Mucosa of descending colon (tissue), 3 donors: ENCODE measurements at regions not wholly inside any gene's neighbourhood (a gene's known extent, or its start where the extent isn't known, plus 50 kb on each side); places are given as distances from the start of the nearest gene placed in this dataset.
"Not testable (repeated sequence)": the region's sequence is repeated elsewhere in the genome, so short reads cannot be mapped to it uniquely, and the experiment has no call there.

Experiments
- ATAC-seq: fragments of 200-7000 bp; cut with Tn5 transposase; one replicate; pipeline ENCODE4 v1.9.1; 2020; ENCODE audit warnings: mild to moderate bottlenecking, moderate library complexity
- DNase-seq, 3 donors: peaks; one replicate each; pipeline ENCODE4 v3.0.0-alpha.2; 2020
- H3K36me3 ChIP-seq: fragments of 200-600 bp; one replicate; pipeline ENCODE4 v1.8.0; 2021; ENCODE audit warnings: low read depth, mild to moderate bottlenecking
- H3K4me1 ChIP-seq: fragments of 200-600 bp; one replicate; pipeline ENCODE4 v1.8.0; 2021; ENCODE audit warnings: low read depth, mild to moderate bottlenecking
- H3K4me3 ChIP-seq: fragments of 200-600 bp; one replicate; pipeline ENCODE4 v1.8.0; 2021; ENCODE audit warnings: mild to moderate bottlenecking
- H3K9me3 ChIP-seq: fragments of 200-600 bp; one replicate; pipeline ENCODE4 v1.8.0; 2021; ENCODE audit warnings: mild to moderate bottlenecking
- intact Hi-C, 2 donors: fragments of 100-400 bp; cut with DNase I in 1 of 2; cut with micrococcal nuclease in 1 of 2; formaldehyde crosslinking; loops; one replicate each; pipeline versions ENCODE4 v1.11.0 to v1.11.1; 2022; cut with DNase I, micrococcal nuclease
- TF ChIP-seq, protein P1 (sequence below): fragments of 200-600 bp; IDR thresholded peaks from one replicate; pipeline ENCODE4 v1.8.0; 2022; ENCODE audit warnings: antibody characterized with exemption, mild to moderate bottlenecking
- donor health status: DM: no; HTN: no; CAD: no; lungs with moderate emphysema.
- donor health status: DM: no; HTN: no; CAD: no.
- donor health status: DM: no; HTN: yes; CAD: no.

DNA sequence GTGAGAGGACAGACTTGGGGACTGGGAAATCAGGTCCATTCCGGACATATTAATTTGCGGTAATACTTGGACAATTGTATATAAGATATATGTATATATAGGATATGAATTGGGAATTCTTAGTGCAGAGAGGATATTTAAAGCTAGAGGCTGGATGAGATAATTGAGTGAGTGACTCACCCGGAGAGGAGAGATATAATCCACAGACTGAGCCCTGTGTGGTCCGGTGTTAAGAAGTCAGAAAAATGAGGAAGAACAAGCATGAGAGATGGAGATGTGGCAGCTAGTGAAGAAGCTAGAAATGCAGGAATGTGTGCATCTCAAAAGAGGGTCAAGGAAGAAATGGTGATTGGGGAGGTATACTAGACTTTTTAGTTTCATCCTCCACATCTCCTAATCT lies 336.2 kb downstream of the SLC7A11 start:
- Histone ChIP-seq H3K9me3 (no peaks in the 10 kb centered on the region), H3K36me3 (no peaks in the 10 kb centered on the region), H3K4me1 (no peaks in the 10 kb centered on the region), H3K4me3 (no peak overlapping the region)
- intact Hi-C loops: no loop called here
- ATAC-seq: no peak
- TF ChIP-seq, protein P1, sequence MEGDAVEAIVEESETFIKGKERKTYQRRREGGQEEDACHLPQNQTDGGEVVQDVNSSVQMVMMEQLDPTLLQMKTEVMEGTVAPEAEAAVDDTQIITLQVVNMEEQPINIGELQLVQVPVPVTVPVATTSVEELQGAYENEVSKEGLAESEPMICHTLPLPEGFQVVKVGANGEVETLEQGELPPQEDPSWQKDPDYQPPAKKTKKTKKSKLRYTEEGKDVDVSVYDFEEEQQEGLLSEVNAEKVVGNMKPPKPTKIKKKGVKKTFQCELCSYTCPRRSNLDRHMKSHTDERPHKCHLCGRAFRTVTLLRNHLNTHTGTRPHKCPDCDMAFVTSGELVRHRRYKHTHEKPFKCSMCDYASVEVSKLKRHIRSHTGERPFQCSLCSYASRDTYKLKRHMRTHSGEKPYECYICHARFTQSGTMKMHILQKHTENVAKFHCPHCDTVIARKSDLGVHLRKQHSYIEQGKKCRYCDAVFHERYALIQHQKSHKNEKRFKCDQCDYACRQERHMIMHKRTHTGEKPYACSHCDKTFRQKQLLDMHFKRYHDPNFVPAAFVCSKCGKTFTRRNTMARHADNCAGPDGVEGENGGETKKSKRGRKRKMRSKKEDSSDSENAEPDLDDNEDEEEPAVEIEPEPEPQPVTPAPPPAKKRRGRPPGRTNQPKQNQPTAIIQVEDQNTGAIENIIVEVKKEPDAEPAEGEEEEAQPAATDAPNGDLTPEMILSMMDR: no peak
- no peak for DNase-seq

DNA sequence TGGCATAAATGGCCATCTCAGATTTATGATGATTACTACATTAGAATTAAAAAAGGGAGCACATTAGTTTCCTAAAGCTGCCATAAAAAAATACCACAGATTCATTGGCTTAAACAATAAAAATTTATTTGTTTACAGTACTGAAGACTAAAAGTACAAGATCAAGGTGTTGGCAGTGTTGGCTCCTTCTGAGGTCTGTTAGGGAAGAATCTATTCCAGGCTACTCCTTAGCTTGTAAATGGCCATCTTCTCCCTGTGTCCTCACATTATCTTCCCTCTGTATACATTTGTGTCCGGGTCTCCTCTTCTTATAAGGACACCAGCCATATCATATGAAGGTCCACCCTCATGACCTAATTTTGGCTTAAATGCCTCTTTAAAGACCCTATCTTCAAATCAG lies 341.0 kb downstream of the SLC7A11 start:
- ATAC-seq: no peak
- no peaks in the 10 kb centered on the region for H3K9me3 ChIP-seq
- no peaks in the 10 kb centered on the region for H3K36me3 ChIP-seq
- H3K4me1 ChIP-seq: no peaks in the 10 kb centered on the region
- H3K4me3 ChIP-seq: no peak overlapping the region
- intact Hi-C loops: no loop called here
- TF ChIP-seq, protein P1: no peak
- DNase-seq: no peak

DNA sequence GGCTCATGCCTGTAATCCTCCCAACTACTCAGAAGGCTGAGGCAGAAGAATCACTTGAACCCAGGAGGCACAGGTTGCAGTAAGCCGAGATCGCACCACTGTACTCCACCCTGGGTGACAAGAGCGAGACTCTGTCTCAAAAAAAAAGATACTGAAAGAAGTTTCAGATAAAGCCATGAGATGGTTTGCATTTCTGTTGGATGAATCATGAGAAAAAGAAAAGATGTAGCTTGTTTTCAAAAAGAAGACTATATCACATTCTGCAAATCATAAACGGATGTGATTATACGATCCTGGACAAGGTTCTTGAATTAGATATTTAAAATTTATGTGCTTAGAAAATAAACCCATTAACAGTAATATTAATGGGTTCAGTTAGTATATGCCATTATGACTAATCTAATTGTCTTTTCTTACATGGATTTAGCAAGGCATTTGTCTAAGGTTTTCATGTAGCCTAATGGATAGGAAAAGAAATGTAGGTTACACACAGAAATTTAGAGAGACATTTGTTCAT lies 345.9 kb downstream of the SLC7A11 start:
- TF ChIP-seq, protein P1: no peak
- intact Hi-C loops: no loop called here

DNA sequence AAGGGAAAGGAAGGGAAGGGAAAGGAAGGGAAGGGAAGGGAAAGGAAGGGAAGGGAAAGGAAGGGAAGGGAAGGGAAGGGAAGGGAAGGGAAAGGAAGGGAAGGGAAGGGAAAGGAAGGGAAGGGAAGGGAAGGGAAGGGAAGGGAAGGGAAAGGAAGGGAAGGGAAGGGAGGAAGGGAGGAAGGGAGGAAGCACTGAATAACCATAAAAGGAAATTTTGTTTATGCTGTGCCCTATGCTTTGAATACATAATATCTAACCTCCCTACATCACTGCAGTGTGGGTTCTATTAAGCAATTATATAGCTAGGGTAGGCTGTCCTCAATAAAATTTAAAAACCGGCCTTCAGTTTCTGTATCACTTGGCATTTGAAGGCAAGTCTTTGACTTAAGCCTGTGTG lies 346.6 kb downstream of the SLC7A11 start:
- H3K9me3 ChIP-seq, intact Hi-C loops, DNase-seq, H3K4me3 ChIP-seq, H3K36me3 ChIP-seq, H3K4me1 ChIP-seq, ATAC-seq: not testable (repeated sequence)

More for the DNA sequence above, 345.9 kb downstream of the SLC7A11 start:
- no peaks in the 10 kb centered on the region for H3K9me3 ChIP-seq
- no peaks in the 10 kb centered on the region for H3K36me3 ChIP-seq
- DNase-seq: no peak
- no peak overlapping the region for H3K4me3 ChIP-seq
- no peaks in the 10 kb centered on the region for H3K4me1 ChIP-seq
- no peak for ATAC-seq

DNA sequence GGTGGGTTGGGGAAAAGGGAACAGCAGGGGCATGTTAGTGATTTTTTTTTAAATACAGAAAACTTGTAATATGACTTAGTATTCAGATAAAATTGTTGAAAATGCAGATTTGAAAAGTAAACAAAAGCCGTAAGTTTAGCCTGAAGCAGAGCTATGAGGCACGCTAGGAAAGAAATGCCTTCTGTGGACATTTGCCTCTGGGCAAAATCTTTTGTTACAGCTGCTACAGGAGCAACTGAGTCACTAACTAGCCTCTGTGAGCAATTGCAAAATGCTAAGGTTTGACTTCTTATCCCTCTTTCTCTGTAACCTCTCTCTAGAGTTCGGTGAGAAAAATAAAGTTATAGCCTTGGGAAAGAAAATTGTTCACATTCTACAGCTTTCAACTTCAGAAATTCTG lies 350.0 kb downstream of the SLC7A11 start:
- no peaks in the 10 kb centered on the region for H3K36me3 ChIP-seq
- DNase-seq: no peak
- no peak for ATAC-seq
- TF ChIP-seq, protein P1: no peak
- intact Hi-C loops: no loop called here
- no peak overlapping the region for H3K4me3 ChIP-seq
- H3K4me1 ChIP-seq: no peaks in the 10 kb centered on the region
- no peaks in the 10 kb centered on the region for H3K9me3 ChIP-seq

DNA sequence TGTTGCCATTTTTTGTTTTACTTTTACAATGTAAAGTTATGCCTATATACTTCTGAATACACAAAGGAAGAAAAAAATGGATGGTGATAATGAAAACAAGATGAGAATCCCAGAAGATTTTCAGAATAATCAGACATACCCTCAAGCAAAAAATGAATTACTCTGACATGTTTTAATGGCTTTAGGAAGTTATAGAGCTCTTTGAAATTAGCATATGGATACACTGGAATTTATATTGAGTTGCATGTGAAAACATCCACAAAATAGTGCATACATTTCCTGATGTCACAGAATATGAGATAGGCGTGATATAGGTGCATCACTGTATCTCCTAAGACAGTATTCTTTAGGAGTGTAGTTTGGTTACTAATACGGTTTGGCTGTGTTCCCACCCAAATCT lies 351.3 kb downstream of the SLC7A11 start:
- TF ChIP-seq, protein P1: no peak
- no peaks in the 10 kb centered on the region for H3K9me3 ChIP-seq

More for the DNA sequence above, 351.3 kb downstream of the SLC7A11 start:
- Histone ChIP-seq H3K36me3 (no peaks in the 10 kb centered on the region), H3K4me1 (no peaks in the 10 kb centered on the region), H3K4me3 (no peak overlapping the region)
- DNase-seq (no peak), ATAC-seq (no peak)
- intact Hi-C loops: no loop called here
